ENCODE measurements at regions not wholly inside any gene's neighbourhood (a gene's known extent, or its start where the extent isn't known, plus 50 kb on each side); places are given as distances from the start of the nearest gene placed in this dataset.

DNA sequence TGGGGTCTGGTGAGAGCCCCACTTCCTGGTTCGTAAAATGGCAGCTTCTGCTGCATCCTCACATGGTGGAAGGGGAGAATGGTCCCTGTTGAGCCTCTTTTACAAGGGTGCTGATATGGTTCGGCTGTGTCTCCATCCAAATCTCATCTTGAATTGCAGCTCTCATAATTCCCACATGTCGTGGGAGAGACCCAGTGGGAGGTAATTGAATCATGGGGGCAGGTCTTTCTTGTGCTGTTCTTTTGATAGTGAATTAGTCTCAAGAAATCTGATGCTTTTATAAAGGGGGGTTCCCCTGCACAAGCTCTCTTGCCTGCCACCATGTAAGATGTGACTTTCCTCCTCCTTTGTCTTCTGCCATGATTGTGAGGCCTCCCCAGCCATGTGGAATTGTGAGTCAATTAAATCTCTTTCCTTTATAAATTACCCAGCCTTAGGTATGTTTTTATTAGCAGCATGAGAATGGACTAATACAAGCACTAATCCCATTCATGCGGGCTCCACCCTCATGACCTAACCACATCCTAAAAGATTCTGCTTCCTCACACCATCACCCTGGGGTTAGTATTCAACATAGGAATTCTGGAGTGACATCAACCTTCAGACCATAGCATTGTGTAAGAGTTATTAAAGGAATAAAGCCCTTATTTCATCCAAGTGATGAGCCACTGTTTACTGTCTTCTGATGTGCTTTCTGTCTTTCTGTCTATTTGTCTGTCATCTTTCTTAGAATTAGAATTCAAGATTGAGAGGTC is 159.0 kb upstream of the IRS2 start:
- WGBS, 2 donors, result 78 to 86% methylated on average over 4 of the region's 4 CpGs

GRCh38 chr13:109941951-109942350 is 155.6 kb upstream of the IRS2 start:
- no peak overlapping the region for H3K27ac ChIP-seq (ENCODE audit: low read depth in 1 of 2, low read length in 1 of 2)
- H3K4me1 ChIP-seq (ENCODE audit: control insufficient read depth in 5 of 5, insufficient read depth in 5 of 5, low read length in 5 of 5), result no peaks in the 10 kb centered on the region
- DNase-seq (no peak), ATAC-seq (ENCODE audit: insufficient read depth, low FRiP score) (no peak)
- H3K9me3 ChIP-seq (ENCODE audit: control insufficient read depth in 4 of 4, insufficient read depth in 3 of 4, low read length in 3 of 4), result peaks cover 0 to 1% (median 0%) of the 10 kb centered on the region in 4 donors
- H3K9ac ChIP-seq (ENCODE audit: insufficient read depth in 1 of 2, low read length in 2 of 2), result no peak overlapping the region
- WGBS, 2 donors, result 56 to 57% methylated on average over 7 of the region's 7 CpGs
- TF ChIP-seq, protein P1, sequence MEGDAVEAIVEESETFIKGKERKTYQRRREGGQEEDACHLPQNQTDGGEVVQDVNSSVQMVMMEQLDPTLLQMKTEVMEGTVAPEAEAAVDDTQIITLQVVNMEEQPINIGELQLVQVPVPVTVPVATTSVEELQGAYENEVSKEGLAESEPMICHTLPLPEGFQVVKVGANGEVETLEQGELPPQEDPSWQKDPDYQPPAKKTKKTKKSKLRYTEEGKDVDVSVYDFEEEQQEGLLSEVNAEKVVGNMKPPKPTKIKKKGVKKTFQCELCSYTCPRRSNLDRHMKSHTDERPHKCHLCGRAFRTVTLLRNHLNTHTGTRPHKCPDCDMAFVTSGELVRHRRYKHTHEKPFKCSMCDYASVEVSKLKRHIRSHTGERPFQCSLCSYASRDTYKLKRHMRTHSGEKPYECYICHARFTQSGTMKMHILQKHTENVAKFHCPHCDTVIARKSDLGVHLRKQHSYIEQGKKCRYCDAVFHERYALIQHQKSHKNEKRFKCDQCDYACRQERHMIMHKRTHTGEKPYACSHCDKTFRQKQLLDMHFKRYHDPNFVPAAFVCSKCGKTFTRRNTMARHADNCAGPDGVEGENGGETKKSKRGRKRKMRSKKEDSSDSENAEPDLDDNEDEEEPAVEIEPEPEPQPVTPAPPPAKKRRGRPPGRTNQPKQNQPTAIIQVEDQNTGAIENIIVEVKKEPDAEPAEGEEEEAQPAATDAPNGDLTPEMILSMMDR (IDR thresholded peaks at IDR 0.05; ENCODE audit: control extremely low read depth, extremely low read depth), result no peak
- H3K27me3 ChIP-seq (ENCODE audit: control insufficient read depth in 3 of 3, insufficient read depth in 3 of 3, low read length in 2 of 3), result no peaks in the 10 kb centered on the region
- H3K36me3 ChIP-seq (ENCODE audit: control insufficient read depth in 4 of 4, insufficient read depth in 4 of 4, low read length in 4 of 4), result no peaks in the 10 kb centered on the region
- H3K4me3 ChIP-seq, result no peak overlapping the region

More for the DNA sequence above, 159.0 kb upstream of the IRS2 start:
- Histone ChIP-seq H3K4me3 (no peak overlapping the region), H3K27ac (ENCODE audit: low read depth in 1 of 2, low read length in 1 of 2) (no peak overlapping the region), H3K9ac (ENCODE audit: insufficient read depth in 1 of 2, low read length in 2 of 2) (no peak overlapping the region), H3K9me3 (ENCODE audit: control insufficient read depth in 4 of 4, insufficient read depth in 3 of 4, low read length in 3 of 4) (peaks cover 0 to 1% (median 0%) of the 10 kb centered on the region in 4 donors), H3K36me3 (ENCODE audit: control insufficient read depth in 4 of 4, insufficient read depth in 4 of 4, low read length in 4 of 4) (no peaks in the 10 kb centered on the region), H3K4me1 (ENCODE audit: control insufficient read depth in 5 of 5, insufficient read depth in 5 of 5, low read length in 5 of 5) (no peaks in the 10 kb centered on the region), H3K27me3 (ENCODE audit: control insufficient read depth in 3 of 3, insufficient read depth in 3 of 3, low read length in 2 of 3) (no peaks in the 10 kb centered on the region)
- ATAC-seq (ENCODE audit: insufficient read depth, low FRiP score), result no peak
- DNase-seq, result no peak
- TF ChIP-seq, protein P1 (IDR thresholded peaks at IDR 0.05; ENCODE audit: control extremely low read depth, extremely low read depth), result no peak

- H3K9me3 ChIP-seq (ENCODE audit: control insufficient read depth in 4 of 4, insufficient read depth in 3 of 4, low read length in 3 of 4), result peaks cover 0 to 1% (median 0%) of the 10 kb centered on the region in 4 donors
- no peak overlapping the region for H3K9ac ChIP-seq (ENCODE audit: insufficient read depth in 1 of 2, low read length in 2 of 2)
- no peak overlapping the region for H3K27ac ChIP-seq (ENCODE audit: low read depth in 1 of 2, low read length in 1 of 2)
- WGBS, 2 donors, result 55 to 85% methylated on average over 2 of the region's 2 CpGs
- no peak for ATAC-seq (ENCODE audit: insufficient read depth, low FRiP score)
- no peak for DNase-seq
- no peaks in the 10 kb centered on the region for H3K4me1 ChIP-seq (ENCODE audit: control insufficient read depth in 5 of 5, insufficient read depth in 5 of 5, low read length in 5 of 5)
- no peaks in the 10 kb centered on the region for H3K36me3 ChIP-seq (ENCODE audit: control insufficient read depth in 4 of 4, insufficient read depth in 4 of 4, low read length in 4 of 4)
- H3K4me3 ChIP-seq, result no peak overlapping the region
- no peaks in the 10 kb centered on the region for H3K27me3 ChIP-seq (ENCODE audit: control insufficient read depth in 3 of 3, insufficient read depth in 3 of 3, low read length in 2 of 3)
- TF ChIP-seq, protein P1 (IDR thresholded peaks at IDR 0.05; ENCODE audit: control extremely low read depth, extremely low read depth), result no peak
Observed at GRCh38 chr13:109941221-109941620, 154.8 kb upstream of the IRS2 start.
